Smooth muscle cell (in vitro differentiated cells): ENCODE measurements at regions not wholly inside any gene's neighbourhood (a gene's known extent, or its start where the extent isn't known, plus 50 kb on each side); places are given as distances from the start of the nearest gene placed in this dataset.

ENCODE experiments used
- DNase-seq: peaks from one replicate; lab custom pipeline; 2025; ENCODE audit not compliant: unreplicated experiment; lab: John Stamatoyannopoulos, UW
- H2AFZ ChIP-seq: fragments of 200-600 bp; sonication (generic); 2 replicates; pipeline ENCODE4 v1.6.0; 2016; ENCODE audit warnings: antibody characterized with exemption, low read depth, mild to moderate bottlenecking
- H3F3A ChIP-seq: fragments of 200-600 bp; sonication (generic); 2 replicates; pipeline ENCODE4 v1.6.0; 2017; ENCODE audit warnings: antibody characterized with exemption, low read depth
- H3K27ac ChIP-seq: fragments of 200-600 bp; sonication (generic); 2 replicates; pipeline ENCODE4 v1.5.1; 2016; ENCODE audit warnings: low read depth, mild to moderate bottlenecking
- H3K27me3 ChIP-seq: fragments of 200-600 bp; sonication (generic); 2 replicates; pipeline ENCODE4 v1.6.1; 2016; ENCODE audit warnings: low read depth, mild to moderate bottlenecking
- H3K36me3 ChIP-seq: fragments of 200-600 bp; sonication (generic); 2 replicates; pipeline ENCODE4 v1.5.1; 2016; ENCODE audit warnings: low read depth
- H3K4me1 ChIP-seq: fragments of 200-600 bp; sonication (generic); 2 replicates; pipeline ENCODE4 v1.5.1; 2016; ENCODE audit warnings: low read depth
- H3K4me2 ChIP-seq: fragments of 200-600 bp; sonication (generic); 2 replicates; pipeline ENCODE4 v1.6.0; 2016; ENCODE audit warnings: mild to moderate bottlenecking
- H3K4me3 ChIP-seq: fragments of 200-600 bp; sonication (generic); 2 replicates; pipeline ENCODE4 v1.5.1; 2016; ENCODE audit warnings: mild to moderate bottlenecking
- H3K79me2 ChIP-seq: fragments of 200-600 bp; sonication (generic); 2 replicates; pipeline ENCODE4 v1.6.0; 2016; ENCODE audit warnings: low read depth, mild to moderate bottlenecking
- H3K9ac ChIP-seq: fragments of 200-600 bp; sonication (generic); 2 replicates; pipeline ENCODE4 v1.6.0; 2016; ENCODE audit warnings: low read depth
- H3K9me3 ChIP-seq: fragments of 200-600 bp; sonication (generic); replicated peaks from 2 replicates; pipeline ENCODE4 v1.5.1; 2016; ENCODE audit warnings: low read depth
- H4K20me1 ChIP-seq: fragments of 200-600 bp; sonication (generic); 2 replicates; pipeline ENCODE4 v1.6.0; 2016; ENCODE audit warnings: low read depth
- WGBS: methylation state at CpG from one replicate; pipeline ENCODE4 v1.1.7; 2016; ENCODE audit warnings: low lambda C conversion rate; 5-methylcytosine and 5-hydroxymethylcytosine counted together
- TF ChIP-seq, protein P1 (sequence below): fragments of 200-600 bp; sonication (generic); IDR thresholded peaks from 2 replicates; pipeline ENCODE4 v1.5.1; 2017; ENCODE audit warnings: borderline replicate concordance, mild to moderate bottlenecking, antibody characterized with exemption; ENCODE audit not compliant: insufficient read depth, poor library complexity, severe bottlenecking

GRCh38 chrX:40439625-40440532 is 140.9 kb upstream of the ATP6AP2 start:
- H3K4me2 ChIP-seq = no peak overlapping the region
- no peaks in the 10 kb centered on the region for H3K79me2 ChIP-seq
- TF ChIP-seq, protein P1, sequence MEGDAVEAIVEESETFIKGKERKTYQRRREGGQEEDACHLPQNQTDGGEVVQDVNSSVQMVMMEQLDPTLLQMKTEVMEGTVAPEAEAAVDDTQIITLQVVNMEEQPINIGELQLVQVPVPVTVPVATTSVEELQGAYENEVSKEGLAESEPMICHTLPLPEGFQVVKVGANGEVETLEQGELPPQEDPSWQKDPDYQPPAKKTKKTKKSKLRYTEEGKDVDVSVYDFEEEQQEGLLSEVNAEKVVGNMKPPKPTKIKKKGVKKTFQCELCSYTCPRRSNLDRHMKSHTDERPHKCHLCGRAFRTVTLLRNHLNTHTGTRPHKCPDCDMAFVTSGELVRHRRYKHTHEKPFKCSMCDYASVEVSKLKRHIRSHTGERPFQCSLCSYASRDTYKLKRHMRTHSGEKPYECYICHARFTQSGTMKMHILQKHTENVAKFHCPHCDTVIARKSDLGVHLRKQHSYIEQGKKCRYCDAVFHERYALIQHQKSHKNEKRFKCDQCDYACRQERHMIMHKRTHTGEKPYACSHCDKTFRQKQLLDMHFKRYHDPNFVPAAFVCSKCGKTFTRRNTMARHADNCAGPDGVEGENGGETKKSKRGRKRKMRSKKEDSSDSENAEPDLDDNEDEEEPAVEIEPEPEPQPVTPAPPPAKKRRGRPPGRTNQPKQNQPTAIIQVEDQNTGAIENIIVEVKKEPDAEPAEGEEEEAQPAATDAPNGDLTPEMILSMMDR = no peak
- no peaks in the 10 kb centered on the region for H3K36me3 ChIP-seq
- DNase-seq = no peak
- H4K20me1 ChIP-seq = no peaks in the 10 kb centered on the region
- no peak overlapping the region for H3K27ac ChIP-seq
- no peak overlapping the region for H2AFZ ChIP-seq
- no peaks in the 10 kb centered on the region for H3F3A ChIP-seq
- H3K9me3 ChIP-seq = no peaks in the 10 kb centered on the region
- H3K9ac ChIP-seq = no peak overlapping the region
- no peaks in the 10 kb centered on the region for H3K27me3 ChIP-seq
- H3K4me3 ChIP-seq = no peak overlapping the region
- H3K4me1 ChIP-seq = peaks cover 25% of the 10 kb centered on the region
- 85% methylated on average over 9 of the region's 9 CpGs for WGBS

DNA sequence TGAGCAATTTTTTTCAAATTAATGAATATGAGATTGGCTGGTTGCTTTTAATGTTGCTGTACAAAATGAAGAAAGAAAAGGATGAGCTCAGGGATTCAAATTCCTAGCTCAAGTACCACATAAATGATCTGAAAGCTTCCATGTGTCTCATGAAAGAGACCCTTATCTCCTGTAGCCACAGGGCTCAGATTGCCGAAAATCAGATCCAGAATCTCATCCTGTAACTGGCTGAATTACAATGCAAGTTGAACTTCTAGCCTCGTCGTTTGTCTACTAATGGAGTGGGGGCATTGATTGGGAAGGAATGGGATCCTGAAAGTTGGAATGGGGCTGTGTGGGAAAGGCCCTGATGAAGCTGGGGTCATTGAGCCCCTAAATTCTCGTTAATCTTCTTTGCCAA is 143.4 kb upstream of the ATP6AP2 start:
- H3F3A ChIP-seq = no peaks in the 10 kb centered on the region
- H3K27me3 ChIP-seq = no peaks in the 10 kb centered on the region
- TF ChIP-seq, protein P1 = no peak

GRCh38 chrX:40434947-40435346 is 145.8 kb upstream of the ATP6AP2 start:
- peak overlapping the region; percentile 28 for H3K27ac ChIP-seq
- H3K4me3 ChIP-seq = peak overlapping the region; percentile 17
- H3K9me3 ChIP-seq = no peaks in the 10 kb centered on the region
- H3K4me2 ChIP-seq = peak overlapping the region; percentile 76
- no peaks in the 10 kb centered on the region for H3F3A ChIP-seq
- peak; percentile 7 for DNase-seq
- 15% methylated on average over 14 of the region's 14 CpGs for WGBS
- no peaks in the 10 kb centered on the region for H3K36me3 ChIP-seq
- H3K9ac ChIP-seq = no peak overlapping the region
- TF ChIP-seq, protein P1 = no peak
- H2AFZ ChIP-seq = peak overlapping the region; percentile 66
- H3K79me2 ChIP-seq = no peaks in the 10 kb centered on the region
- H3K4me1 ChIP-seq = peaks cover 13% of the 10 kb centered on the region
- no peaks in the 10 kb centered on the region for H4K20me1 ChIP-seq
- H3K27me3 ChIP-seq = no peaks in the 10 kb centered on the region

More for the DNA sequence above, 143.4 kb upstream of the ATP6AP2 start:
- Histone ChIP-seq H3K4me3 (no peak overlapping the region), H3K9ac (no peak overlapping the region), H3K36me3 (no peaks in the 10 kb centered on the region), H3K27ac (no peak overlapping the region), H4K20me1 (no peaks in the 10 kb centered on the region), H2AFZ (no peak overlapping the region), H3K9me3 (no peaks in the 10 kb centered on the region), H3K79me2 (no peaks in the 10 kb centered on the region), H3K4me2 (no peak overlapping the region), H3K4me1 (peaks cover 13% of the 10 kb centered on the region)
- DNase-seq = no peak
- WGBS = 73% methylated on average over 4 of the region's 4 CpGs

DNA sequence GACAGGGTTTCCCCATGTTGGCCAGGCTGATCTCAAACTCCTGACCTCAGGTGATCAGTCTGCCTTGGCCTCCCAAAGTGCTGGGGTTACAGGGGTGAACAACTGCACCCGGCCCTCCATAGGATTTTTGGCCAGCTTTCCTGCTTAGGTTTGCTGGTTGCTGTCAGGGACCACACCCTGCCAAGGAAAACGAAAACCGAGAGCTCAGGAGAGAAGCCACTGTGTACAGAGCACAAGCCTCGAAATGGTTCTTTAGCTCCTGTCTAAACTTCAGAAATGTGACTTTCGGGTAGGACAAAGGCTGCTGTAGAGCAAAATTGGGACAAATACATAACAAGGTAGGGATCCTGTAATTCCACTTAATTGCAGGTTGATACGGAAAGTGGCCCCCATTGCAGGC is 146.3 kb upstream of the ATP6AP2 start:
- TF ChIP-seq, protein P1 = no peak
- H3K79me2 ChIP-seq = no peaks in the 10 kb centered on the region
- no peaks in the 10 kb centered on the region for H3K9me3 ChIP-seq
- no peaks in the 10 kb centered on the region for H4K20me1 ChIP-seq
- no peaks in the 10 kb centered on the region for H3K27me3 ChIP-seq
- H3K4me2 ChIP-seq = peak overlapping the region; percentile 76
- no peak overlapping the region for H3K4me3 ChIP-seq
- peaks cover 13% of the 10 kb centered on the region for H3K4me1 ChIP-seq
- no peaks in the 10 kb centered on the region for H3K36me3 ChIP-seq
- no peak for DNase-seq
- no peaks in the 10 kb centered on the region for H3F3A ChIP-seq
- no peak overlapping the region for H3K27ac ChIP-seq
- WGBS = 83% methylated on average over 6 of the region's 6 CpGs
- H2AFZ ChIP-seq = peak overlapping the region; percentile 66
- no peak overlapping the region for H3K9ac ChIP-seq
